Kasumi-1 (cell line): ENCODE measurements at regions not wholly inside any gene's neighbourhood (a gene's known extent, or its start where the extent isn't known, plus 50 kb on each side); places are given as distances from the start of the nearest gene placed in this dataset.
"Not testable (repeated sequence)": the region's sequence is repeated elsewhere in the genome, so short reads cannot be mapped to it uniquely, and the experiment has no call there.

Source experiments
- DNase-seq, 2 experiments: peaks; one replicate each; lab custom pipeline; 2025; lab: John Stamatoyannopoulos, UW

DNA sequence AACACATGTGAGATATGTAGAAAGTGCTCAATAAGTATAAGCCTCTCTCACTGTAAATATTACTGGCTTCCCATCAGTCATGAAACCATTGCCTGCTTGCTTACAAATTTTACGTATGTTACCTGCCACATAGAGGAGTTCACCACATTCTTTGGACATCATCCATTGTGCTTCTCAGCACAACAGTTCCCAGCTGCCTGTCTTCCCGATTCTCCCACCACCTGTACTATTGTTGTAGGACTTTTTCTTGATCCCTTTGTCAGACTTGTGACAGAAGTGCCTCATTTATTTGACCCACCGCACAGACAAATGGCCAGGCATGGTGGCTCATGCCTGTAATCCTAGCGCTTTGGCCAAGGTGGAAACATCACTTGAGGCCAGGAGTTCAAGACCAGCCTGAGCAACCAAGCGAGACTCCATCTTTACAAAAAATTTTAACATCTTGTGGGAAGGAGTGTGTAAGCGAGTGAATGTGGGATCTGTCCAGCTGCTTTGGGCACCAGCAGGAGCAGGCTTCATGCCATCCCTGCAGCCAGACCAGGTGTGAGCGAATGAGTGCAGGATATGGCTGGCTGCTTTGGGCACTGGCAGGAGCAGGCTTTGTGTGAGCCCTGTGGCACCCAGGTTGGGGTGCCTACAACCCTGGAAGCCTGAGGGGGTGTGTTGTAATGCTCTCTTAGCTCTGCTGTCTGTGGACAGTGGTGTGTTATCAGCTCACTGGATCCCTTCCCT is 139.9 kb upstream of the ELL2 start:
- no peak for DNase-seq

DNA sequence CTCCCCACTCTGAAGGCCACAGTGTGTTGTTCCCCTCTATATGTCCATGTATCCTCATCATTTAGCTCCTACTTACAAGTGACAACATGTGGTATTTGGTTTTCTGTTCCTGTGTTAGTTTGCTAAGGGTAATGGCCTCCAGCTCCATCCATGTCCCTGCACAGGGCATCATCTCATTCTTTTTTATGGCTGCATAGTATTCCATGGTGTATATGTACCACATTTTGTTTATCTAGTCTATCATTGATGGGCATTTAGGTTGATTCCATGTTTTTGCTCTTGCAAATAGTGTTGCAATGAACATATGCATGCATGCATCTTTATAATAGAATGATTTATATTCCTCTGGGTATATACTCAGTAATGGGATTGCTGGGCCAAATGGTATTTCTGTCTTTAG is 135.8 kb upstream of the ELL2 start:
- DNase-seq = not testable (repeated sequence)

DNA sequence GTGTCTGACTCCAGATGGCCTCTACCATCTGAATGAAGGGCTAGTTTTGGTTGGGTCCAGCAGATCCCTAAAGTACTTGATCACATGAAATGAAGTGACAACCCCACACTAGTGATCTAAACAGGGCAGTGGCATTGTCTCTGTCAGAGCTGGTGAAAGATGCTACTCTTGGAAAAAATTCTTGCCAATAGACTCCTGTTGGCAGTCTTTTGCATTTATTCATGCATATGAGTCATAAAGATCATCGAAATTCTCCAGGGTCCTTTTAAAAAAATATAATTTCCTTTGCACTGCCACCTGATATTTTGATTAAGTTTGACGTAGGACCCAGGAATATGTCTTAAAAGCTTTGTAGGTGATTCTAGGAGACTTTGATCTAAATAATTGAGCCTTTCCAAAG is 135.1 kb upstream of the ELL2 start:
- no peak for DNase-seq

DNA sequence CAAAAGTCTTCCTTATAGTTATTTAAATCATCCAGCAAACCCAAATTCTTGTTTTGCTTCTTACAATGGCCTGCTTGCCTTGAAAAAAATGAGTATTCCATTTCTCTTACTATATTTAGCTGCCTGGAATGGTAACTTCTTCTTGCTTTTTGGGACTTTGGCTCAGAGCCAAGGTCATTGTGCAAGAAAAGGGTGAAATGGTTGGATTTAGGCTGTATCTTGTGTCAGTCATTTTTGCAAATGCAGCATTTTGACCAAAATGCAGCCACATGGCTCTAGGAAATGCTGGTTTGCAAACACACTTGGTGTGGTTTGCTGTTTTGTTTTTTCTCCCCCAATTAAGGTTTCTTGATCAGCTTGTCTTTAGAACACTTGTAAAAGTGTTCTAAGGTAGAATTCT is 133.3 kb upstream of the ELL2 start:
- no peak for DNase-seq

DNA sequence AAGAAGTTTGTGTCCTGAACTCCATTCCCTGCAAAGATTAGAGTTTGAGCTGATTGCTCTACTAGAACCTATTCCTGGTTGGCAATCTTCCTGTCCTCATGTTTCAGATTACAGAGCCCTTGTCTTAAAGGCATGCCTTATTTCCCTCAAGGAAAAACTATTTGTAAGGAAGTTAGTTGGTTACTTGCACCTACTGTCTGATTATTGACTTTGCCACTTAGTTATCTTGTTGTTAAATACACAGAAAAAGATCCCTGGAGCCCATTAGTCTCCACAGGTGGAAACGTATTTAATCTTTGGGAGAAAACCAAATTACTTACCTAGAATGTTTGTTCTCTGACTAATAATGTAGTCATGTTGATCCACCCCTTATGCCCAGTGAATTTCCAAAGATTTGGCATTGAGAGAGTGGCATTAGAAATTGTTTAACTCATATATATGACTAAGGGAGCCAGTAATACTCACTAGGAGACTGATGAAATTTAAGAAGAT is 132.3 kb upstream of the ELL2 start:
- DNase-seq = no peak

DNA sequence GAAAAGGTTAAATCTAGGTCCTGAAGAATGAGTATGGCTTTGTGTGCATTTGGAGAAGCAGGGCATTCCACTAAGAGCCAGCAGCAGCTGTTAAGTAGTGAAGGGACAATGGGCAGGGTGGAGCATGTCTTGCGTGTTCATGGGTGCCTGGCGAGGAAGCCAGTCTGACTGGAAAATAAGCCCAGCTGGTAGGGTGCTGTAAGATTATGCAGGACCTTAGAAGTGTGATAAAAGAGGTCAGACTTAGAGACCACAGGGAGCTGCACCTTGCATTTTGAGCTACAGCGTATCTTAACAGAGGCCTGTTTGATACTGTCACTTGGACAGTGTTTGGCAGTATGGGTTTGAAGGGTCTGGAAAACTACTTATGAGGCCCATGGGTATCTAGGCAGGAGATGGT is 131.7 kb upstream of the ELL2 start:
- no peak for DNase-seq

DNA sequence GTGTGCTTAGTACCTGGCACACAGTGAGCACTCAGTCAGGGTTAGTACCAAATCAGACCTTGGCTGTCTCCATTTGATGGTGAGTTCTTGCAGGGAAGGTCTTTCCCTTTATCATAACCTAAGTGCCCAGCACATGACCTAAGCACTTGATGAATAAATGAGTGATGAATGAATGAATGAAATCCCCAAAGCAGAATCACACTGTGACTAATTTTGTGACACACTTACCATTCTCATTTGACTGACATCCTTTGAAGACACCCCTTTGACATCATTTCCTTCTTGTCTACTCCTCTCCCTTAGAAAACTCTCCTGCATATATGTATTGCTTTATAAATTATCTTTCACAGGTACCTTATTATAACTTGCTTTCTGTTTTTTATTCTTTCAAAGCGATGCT is 130.2 kb upstream of the ELL2 start:
- no peak for DNase-seq

DNA sequence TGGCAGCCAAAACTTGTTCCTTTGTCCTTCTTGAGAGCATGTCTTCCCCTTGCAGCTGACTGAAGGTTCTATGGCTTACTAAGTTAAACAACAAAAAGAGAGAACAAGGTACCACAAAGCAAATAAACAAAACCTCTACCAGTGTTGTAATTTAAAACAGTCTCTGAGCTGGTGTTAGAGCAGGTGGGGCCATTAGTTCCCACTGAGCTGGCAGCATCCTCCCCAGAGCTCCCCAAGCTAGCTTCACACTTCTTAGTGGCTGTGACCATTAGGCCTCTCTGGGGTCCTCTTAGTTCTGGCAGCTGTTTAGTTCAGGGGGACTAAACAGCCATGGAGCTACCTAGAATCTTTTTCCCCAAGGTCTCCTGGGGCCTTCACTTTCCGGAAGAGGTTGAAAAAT is 128.6 kb upstream of the ELL2 start:
- DNase-seq = no peak

DNA sequence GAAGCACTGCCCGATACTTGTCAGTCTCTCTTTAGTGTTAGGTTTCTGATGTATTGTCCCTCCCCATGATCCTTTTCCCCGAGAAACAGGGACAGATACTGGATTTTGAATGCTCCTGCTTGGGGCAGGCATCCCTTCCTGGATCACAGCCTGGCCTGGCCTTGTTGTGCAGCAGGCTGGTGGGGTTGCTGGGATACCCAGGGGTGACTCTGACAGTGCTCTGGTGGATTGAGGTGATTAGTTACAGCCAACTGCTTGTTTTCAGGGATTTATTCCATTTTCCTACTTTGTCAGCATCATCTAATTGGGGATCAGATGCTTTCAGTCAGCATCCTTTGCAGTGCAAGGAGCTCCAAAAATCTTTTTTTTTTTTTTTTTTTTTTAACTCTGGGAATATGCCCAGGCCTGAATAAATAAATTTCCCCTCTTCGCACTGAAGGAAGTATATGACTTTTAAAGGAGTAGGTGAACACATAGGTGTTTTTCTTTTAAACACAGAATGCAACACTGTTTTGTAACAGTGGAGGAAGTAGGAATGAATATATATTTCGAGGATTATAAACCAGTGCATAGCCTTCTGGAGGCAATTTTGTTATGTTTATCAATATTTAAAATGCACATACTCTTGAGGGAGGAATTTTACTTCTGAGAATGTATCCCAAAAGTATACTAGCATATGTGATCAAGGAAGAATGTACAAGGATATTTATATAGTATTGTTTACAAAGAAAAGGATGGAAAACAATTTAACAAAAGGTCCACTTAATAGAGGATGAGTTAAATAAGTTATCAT is 127.3 kb upstream of the ELL2 start:
- no peak for DNase-seq

DNA sequence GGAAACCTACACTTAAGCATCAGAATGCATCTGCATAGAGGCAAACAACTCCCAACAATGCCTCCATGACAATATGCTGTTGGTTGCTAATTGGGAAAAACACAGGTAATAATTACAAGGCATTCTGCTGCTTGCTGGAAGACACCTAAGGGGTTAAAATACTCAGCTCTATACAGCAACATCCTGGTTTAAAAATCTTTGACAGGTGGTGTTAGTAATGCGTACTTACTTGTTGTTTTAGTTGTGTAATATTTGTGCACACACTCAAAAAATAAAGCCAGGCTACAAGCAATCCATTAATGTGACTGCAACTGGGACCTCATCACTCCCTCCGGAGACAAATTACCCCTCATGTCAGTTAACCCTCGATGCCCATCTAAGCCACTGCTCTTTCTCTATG is 126.3 kb upstream of the ELL2 start:
- DNase-seq = no peak

DNA sequence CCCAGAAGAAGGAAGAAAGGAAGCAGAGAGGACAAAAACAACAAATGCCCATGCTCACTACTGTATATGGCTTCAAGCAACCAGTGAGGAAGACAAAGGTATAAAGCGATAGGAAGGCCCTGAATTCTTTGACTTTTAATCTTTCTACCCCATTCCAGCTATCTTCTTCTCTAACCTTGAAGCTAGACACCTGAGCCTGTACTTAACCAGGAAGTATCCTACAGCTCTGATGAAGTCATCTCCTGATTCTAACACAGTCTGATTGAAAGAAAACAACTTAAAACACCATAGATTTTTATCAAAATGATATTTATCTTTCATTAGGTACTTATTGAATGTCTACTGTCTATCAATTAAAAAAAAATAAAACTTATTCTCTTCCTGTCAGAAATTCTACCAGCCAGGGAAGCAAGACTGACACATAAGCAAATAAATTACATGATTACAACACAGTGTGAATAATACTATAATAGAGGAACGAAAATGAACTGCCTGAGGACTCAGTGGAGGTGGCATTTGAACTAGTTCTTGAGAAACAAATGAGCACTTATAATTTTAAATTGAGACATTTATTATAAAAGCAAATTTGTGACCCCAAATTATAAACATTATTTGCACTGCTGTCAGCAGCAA is 123.3 kb upstream of the ELL2 start:
- no peak for DNase-seq

DNA sequence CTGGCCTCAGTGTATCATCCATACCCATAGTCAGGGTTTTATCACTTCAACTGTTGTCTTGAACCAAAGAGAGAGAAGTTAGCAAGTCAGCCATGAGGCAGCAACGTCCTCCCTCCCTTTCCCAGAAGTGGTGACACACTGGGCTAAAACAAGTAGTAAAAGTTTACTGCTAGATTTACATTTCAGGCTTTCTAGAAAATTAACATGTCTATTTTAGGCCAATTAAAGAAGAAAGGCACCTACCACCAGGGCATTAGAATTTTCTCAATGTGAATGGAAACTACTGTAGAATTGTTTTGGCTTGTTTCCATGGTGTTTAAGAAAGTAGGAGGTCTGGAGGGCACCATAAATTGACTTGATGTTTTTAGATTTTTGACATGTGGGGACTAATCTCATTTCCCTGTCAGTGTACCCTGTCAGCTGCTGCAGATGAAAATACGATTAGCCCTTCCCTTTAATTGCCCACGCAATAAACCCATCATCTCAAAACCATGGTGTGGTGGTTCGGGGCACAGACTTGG is 121.8 kb upstream of the ELL2 start:
- DNase-seq = no peak

DNA sequence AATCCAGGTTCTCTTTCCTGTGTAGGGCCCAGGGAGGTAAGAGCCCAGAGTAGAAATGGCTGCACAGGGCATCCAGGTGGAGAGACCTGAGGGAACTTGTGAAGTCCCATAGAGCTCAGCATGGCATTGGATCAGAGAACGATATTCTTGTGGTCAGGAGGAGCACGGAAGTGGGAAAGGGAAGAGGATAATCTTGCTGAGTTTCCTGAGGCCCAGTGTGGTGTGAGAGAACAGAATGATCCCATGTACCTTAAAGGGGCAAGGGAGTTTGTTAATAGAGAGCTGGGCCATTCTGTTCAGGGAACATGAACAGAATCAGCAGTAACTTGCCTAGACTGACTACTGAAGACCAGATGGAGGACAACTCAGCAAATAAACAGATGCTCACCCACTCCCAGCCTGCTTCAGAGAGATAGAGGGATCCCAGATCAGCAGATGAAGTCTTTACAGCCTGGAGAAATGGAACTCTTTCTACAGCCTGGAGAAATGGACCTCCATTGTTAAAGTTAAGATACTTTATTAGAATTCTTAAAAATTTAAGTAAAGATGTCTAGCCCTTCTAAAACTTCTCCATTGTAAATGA is 119.7 kb upstream of the ELL2 start:
- no peak for DNase-seq

DNA sequence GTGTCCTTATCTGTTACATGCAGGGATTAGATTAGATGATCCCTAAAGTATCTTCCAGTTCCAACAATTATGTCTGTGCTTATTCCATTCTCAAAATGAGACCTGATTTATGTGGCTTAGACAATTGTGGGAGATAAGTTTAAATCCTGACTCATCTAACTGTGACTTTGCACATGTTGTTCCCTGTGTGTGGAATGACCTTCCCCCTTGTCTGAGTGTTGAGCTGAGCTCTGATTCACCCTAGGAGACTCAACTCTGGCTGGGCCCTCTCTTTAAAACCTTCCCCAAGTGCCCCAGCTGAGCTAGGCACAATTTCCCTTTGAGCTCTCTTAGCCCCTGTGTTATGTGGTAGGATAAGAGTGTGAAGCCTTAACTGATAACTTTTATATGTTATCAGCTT is 118.9 kb upstream of the ELL2 start:
- no peak for DNase-seq

DNA sequence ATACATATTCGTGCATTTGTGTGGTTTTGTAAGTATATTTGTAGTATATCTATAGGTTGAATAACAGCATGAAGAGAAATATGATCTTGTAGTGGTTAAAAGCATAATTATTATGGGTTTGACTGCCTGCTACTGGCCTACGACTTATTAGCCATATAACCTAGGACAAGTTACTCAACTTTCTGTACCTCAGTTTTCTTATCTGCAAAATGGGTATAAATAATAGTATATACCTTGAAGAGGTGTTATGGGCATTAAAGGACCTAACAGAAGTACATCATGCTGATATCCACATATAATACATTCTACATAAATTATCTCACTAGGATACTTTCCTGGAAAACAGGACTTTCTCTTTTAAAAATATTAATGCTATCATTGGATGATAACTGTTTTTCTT is 118.3 kb upstream of the ELL2 start:
- no peak for DNase-seq

DNA sequence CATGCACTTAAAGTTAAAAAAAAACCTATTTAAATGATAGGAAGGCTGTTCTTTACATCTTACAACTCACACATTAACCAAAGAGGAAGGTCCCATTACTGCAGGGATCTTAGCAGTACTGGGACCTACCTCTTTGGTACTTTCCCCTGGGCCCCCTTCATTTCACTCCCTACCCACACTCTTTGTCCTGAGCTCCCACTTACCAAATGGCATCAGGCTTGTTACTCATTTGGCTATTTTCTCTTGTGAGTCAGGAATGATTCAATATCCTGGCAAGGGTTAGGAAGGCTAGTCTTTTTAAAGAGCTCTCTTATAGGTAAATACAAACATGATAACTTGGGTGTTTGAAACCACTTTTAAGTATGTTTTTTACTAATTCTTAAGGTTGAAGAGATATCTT is 117.4 kb upstream of the ELL2 start:
- DNase-seq = no peak

DNA sequence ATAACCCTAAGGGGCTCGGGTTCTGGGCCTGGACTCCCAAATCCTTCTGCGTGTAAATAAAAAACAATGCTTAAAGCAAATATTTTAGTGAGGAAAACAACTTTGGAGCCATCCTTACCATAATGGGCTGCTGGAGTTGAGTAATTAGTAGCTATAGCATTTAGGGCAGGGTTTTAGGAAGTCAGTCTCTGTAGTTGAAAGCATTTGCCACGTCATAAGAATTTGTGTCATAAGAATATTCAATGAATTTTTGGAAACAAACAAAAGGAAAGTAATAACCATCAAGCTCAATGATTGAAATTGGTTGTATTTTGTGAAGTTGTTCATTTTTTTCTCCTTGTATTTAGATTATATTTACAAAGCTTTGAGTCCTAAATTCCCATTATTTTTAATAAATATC is 114.8 kb upstream of the ELL2 start:
- DNase-seq = no peak

DNA sequence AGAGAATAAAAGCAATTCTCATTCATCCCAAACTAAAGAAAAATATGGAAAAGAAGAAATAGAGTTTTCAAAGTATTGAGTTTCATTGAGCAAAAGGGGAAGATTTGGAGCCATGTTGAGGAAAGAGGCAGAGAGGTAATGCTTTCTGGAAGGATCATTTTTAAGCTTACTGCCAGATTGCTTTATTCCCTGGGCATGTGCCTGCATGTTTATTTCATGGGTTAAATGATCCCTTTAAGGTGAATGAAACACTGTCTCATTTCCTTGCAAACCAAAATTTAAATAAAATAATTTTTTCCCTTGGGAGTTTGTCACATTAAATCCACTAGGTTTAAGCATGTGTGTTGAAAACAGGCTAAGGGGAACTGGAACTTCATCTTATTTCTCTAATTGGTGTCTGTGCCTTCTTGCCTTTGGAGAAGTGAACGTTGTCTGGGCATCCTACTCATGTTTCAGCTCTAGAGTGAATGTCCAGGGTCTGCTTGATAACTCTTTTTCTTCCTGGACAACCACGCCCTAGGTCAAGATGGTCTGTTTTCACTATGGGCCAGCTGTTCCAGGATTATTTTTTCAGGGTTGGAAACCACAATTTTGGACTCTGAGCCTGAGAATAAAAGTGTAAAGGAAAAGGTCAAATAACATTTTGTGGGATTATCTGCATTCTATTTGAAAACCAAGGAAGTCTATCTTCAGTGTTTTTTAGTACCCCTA is 114.1 kb upstream of the ELL2 start:
- DNase-seq = no peak

DNA sequence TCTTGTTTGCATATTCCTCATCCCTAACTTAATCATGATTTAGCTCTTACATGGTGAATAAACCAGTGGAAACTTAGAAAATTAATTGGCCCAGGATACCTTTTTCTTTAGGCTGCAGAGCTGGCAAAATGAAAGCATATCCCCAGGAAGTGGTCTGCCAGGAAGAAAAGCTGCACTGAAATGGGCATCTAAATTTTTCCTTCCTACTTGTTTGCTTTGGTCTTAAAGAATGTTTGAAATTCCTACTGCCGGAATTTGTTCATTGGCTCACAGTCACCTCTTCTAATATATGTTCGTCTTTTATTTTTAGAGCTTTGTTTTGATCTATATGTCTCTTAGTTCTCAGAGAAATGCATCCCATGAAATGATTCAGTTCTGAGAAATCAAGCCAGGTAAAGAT is 113.2 kb upstream of the ELL2 start:
- no peak for DNase-seq

DNA sequence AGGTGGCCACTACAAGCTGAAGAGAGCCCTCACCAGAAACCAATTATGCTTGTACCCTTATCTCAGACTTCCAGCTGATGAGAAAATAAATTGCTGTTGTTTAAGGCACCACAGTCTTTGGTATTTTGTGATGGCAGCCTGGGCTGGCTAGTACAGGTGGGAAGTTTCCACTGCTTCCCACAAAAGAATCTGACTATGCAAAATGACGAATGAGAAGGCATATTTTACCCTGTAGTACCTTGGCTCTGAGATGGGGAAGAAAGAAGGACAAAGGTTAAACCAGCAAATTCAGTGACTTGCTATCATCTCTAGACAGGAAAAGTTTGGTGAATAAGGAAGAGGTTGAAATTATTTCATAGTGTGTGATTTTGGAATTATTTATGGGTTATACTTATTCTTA is 112.8 kb upstream of the ELL2 start:
- DNase-seq = no peak

DNA sequence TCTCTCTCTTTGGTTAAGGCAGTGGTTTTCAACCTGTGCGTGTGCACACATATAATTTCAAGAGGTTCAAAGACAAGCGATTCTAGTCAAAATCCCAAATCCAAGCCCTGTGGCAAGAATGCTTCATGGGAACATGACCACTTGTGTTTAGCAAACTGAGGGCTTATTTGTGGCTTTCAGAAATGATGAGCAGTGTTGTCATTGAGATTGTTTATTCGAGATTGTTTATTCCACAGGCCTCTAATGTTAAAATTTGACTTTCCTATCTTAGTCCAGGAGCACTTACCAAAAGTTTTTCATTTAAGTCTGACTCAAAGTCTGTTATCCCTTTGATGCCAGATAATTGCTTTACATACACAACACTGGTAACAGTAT is 111.1 kb upstream of the ELL2 start:
- DNase-seq = no peak
